Right cardiac atrium (tissue), 5 donors: ENCODE measurements at regions not wholly inside any gene's neighbourhood (a gene's known extent, or its start where the extent isn't known, plus 50 kb on each side); places are given as distances from the start of the nearest gene placed in this dataset.
"Not testable (repeated sequence)": the region's sequence is repeated elsewhere in the genome, so short reads cannot be mapped to it uniquely, and the experiment has no call there.

Experiments
- ATAC-seq, 2 donors: fragments of 200-7000 bp; cut with Tn5 transposase; one replicate each; pipeline versions ENCODE4 v1.8.0 to v1.9.1; 2020; ENCODE audit warnings: moderate library complexity in 2 of 2, mild to moderate bottlenecking in 1 of 2
- DNase-seq, 3 donors: peaks; one replicate each; pipeline ENCODE4 v3.0.0-alpha.2; 2020
- H3K27ac ChIP-seq: one replicate; pipeline ENCODE4 v1.5.1; 2013; ENCODE audit warnings: mild to moderate bottlenecking, low read length, control low read depth, moderate library complexity
- H3K27me3 ChIP-seq: one replicate; pipeline ENCODE4 v1.6.1; 2013; ENCODE audit not compliant: control insufficient read depth, insufficient read depth
- H3K4me1 ChIP-seq: one replicate; pipeline ENCODE4 v1.6.1; 2013; ENCODE audit warnings: low read length; ENCODE audit not compliant: control insufficient read depth, insufficient read depth
- H3K4me3 ChIP-seq: one replicate; pipeline ENCODE4 v1.5.1; 2013; ENCODE audit warnings: low read length, control low read depth
- H3K9me3 ChIP-seq: one replicate; pipeline ENCODE4 v1.6.1; 2013; ENCODE audit warnings: low read length; ENCODE audit not compliant: control insufficient read depth
- WGBS: extraction: QIAGEN DNeasy Blood & Tissue Kit; methylation state at CpG from one replicate; pipeline ENCODE4 v1.1.7; 2013; 5-methylcytosine and 5-hydroxymethylcytosine counted together
- intact Hi-C, 4 donors: fragments of 100-400 bp; cut with DNase I; formaldehyde crosslinking; loops; one replicate each; pipeline versions ENCODE4 v1.11.0 to v1.14.0; 2022 to 2023
- donor health status: healthy with polysubstance abuse.
- donor health status: DM: no; HTN: yes; CAD: no.
- donor health status: DM: no; HTN: no; CAD: no.
- donor health status: DM: no; HTN: yes; CAD: no; lungs with severe emphysema.
- donor health status: DM: yes; HTN: yes; CAD: no.

GRCh38 chr9:107824556-107824955, 335.0 kb upstream of the KLF4 start:
- no peak for ATAC-seq
- no peak overlapping the region for H3K4me3 ChIP-seq
- 91% methylated on average over 2 of the region's 2 CpGs for WGBS
- no peaks in the 10 kb centered on the region for H3K9me3 ChIP-seq
- intact Hi-C loops = no loop called here
- no peak for DNase-seq
- H3K27me3 ChIP-seq = no peaks in the 10 kb centered on the region
- no peaks in the 10 kb centered on the region for H3K4me1 ChIP-seq
- H3K27ac ChIP-seq = no peak overlapping the region

- Histone ChIP-seq H3K27me3 (no peaks in the 10 kb centered on the region), H3K27ac (no peak overlapping the region), H3K4me3 (no peak overlapping the region), H3K9me3 (no peaks in the 10 kb centered on the region), H3K4me1 (no peaks in the 10 kb centered on the region)
- DNase-seq = peak in 1 of 3 donors; percentile 51
- WGBS = 60% methylated on average over 14 of the region's 14 CpGs
- peak; percentile 39 to 40 for ATAC-seq
- intact Hi-C loops = loop anchor here in 1 of 4 donors (10.0 kb wide), 1 partner anchor 225 kb away; no protein-coding TSS in a partner anchor
Observed at GRCh38 chr9:107819772-107820565, 330.4 kb upstream of the KLF4 start.

GRCh38 chr9:107818503-107818829, 328.9 kb upstream of the KLF4 start:
- intact Hi-C loops = loop anchor here in 1 of 4 donors (10.0 kb wide), 1 partner anchor 226 kb away; no protein-coding TSS in a partner anchor
- H3K9me3 ChIP-seq = not testable (repeated sequence)

DNA sequence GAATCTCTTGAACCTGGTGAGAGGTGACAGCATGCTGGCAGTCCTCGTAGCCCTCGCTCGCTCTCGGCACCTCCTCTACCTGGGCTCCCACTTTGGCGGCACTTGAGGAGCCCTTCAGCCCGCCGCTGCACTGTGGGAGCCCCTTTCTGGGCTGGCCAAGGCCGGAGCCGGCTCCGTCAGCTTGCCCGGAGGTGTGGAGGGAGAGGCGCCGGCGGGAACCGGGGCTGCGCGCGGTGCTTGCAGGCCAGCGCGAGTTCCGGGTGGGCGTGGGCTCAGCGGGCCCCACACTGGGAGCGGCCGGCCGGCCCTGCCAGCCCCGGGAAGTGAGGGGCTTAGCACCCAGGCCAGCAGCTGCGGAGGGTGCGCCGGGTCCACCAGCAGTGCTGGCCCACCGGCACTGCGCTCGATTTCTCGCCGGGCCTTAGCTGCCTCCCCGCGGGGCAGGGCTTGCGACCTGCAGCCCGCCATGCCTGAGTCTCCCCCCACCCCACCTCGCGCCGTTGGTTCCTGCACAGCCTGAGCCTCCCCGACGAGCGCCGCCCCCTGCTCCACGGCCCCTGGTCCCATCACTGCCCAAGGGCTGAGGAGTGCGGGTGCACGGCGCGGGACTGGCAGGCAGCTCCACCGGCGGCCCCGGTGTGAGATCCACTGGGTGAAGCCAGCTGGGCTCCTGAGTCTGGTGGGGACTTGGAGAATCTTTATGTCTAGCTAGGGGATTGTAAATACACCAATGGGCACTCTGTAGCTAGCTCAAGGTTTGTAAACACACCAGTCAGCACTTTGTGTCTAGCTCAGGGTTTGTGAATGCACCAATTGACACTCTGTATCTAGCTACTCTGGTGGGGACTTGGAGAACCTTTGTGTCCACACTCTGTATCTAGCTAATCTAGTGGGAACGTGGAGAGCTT, 328.3 kb upstream of the KLF4 start:
- peak in 1 of 3 donors; percentile 50 for DNase-seq
- WGBS = 93% methylated on average over 55 of the region's 55 CpGs

More at GRCh38 chr9:107818503-107818829, 328.9 kb upstream of the KLF4 start:
- not testable (repeated sequence) for H3K27me3 ChIP-seq, H3K4me1 ChIP-seq, ATAC-seq, H3K27ac ChIP-seq, DNase-seq, H3K4me3 ChIP-seq
- WGBS = 86% methylated on average over 6 of the region's 6 CpGs

DNA sequence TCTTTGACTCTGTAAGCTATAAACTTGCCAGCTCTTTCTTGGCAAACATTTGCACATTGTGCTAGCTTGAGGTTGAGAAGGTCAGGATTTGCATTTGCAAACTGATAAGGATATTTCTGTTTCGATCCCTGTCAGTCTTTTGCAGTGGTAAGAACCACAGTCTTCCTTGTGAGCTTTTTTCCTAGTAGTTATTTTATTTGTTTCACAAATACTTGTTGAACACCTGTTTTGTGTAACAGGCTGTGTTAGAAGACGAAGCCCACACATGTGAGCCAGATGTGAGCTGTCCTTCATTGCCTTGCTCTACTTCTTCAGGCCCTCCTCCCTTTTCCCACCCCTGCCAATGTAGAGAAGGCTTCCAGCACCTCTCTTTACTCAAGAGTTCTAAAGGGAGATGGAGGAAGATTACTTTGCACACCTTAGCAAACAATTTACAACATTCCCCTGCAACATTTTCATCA, 327.0 kb upstream of the KLF4 start:
- Histone ChIP-seq H3K4me3 (no peak overlapping the region), H3K27me3 (no peaks in the 10 kb centered on the region), H3K27ac (no peak overlapping the region), H3K4me1 (no peaks in the 10 kb centered on the region), H3K9me3 (no peaks in the 10 kb centered on the region)
- DNase-seq (no peak), ATAC-seq (peak in 1 of 2 donors; percentile 75)
- WGBS = 54% methylated on average over 2 of the region's 2 CpGs
- intact Hi-C loops = loop anchor here in 1 of 4 donors (10.0 kb wide), 1 partner anchor 228 kb away; no protein-coding TSS in a partner anchor

More for the DNA sequence above, 328.3 kb upstream of the KLF4 start:
- not testable (repeated sequence) for H3K4me3 ChIP-seq, ATAC-seq, H3K9me3 ChIP-seq, H3K4me1 ChIP-seq, H3K27ac ChIP-seq, H3K27me3 ChIP-seq
- intact Hi-C loops = loop anchor here in 1 of 4 donors (10.0 kb wide), 1 partner anchor 227 kb away; no protein-coding TSS in a partner anchor

- no peaks in the 10 kb centered on the region for H3K4me1 ChIP-seq
- intact Hi-C loops = loop anchor here in 1 of 4 donors (10.0 kb wide), 1 partner anchor 229 kb away; no protein-coding TSS in a partner anchor
- DNase-seq (no peak), ATAC-seq (no peak)
- no peaks in the 10 kb centered on the region for H3K9me3 ChIP-seq
- no peak overlapping the region for H3K4me3 ChIP-seq
- H3K27me3 ChIP-seq = no peaks in the 10 kb centered on the region
- WGBS = 78% methylated on average over 6 of the region's 6 CpGs
- H3K27ac ChIP-seq = no peak overlapping the region
Observed at GRCh38 chr9:107815782-107816560, 326.4 kb upstream of the KLF4 start.

DNA sequence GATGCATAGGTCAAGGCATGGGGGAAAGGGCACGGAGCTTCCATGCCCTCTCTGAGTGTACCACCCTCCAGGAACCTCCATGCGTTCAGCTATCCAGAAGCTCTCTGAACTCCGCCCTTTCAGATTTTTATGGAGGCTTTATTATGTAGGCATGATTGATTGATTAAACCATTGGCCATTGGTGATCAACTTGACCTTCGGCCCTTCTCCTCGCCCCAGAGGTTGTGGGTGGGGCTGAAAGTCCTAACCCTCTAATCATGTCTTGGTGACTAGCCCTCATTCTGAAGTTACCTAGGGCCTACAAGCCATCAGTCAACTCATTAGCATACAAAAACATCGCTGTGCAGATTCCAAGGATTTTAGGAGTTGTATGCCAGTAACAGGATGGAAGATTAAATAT, 323.7 kb upstream of the KLF4 start:
- intact Hi-C loops = loop anchor here in 1 of 4 donors (10.0 kb wide), 1 partner anchor 232 kb away; no protein-coding TSS in a partner anchor
- Histone ChIP-seq H3K27ac (no peak overlapping the region), H3K4me1 (no peaks in the 10 kb centered on the region), H3K9me3 (no peaks in the 10 kb centered on the region), H3K27me3 (no peaks in the 10 kb centered on the region), H3K4me3 (no peak overlapping the region)
- DNase-seq (no peak), ATAC-seq (no peak)
- WGBS = 97% methylated on average over 6 of the region's 6 CpGs

GRCh38 chr9:107810461-107810961, 320.9 kb upstream of the KLF4 start:
- intact Hi-C loops = loop anchor here in 1 of 4 donors (10.0 kb wide), 1 partner anchor 234 kb away; no protein-coding TSS in a partner anchor
- DNase-seq = no peak
- no peak overlapping the region for H3K4me3 ChIP-seq
- ATAC-seq = no peak
- H3K27ac ChIP-seq = no peak overlapping the region
- H3K27me3 ChIP-seq = no peaks in the 10 kb centered on the region
- 89% methylated on average over 6 of the region's 6 CpGs for WGBS
- no peaks in the 10 kb centered on the region for H3K4me1 ChIP-seq
- H3K9me3 ChIP-seq = no peaks in the 10 kb centered on the region

DNA sequence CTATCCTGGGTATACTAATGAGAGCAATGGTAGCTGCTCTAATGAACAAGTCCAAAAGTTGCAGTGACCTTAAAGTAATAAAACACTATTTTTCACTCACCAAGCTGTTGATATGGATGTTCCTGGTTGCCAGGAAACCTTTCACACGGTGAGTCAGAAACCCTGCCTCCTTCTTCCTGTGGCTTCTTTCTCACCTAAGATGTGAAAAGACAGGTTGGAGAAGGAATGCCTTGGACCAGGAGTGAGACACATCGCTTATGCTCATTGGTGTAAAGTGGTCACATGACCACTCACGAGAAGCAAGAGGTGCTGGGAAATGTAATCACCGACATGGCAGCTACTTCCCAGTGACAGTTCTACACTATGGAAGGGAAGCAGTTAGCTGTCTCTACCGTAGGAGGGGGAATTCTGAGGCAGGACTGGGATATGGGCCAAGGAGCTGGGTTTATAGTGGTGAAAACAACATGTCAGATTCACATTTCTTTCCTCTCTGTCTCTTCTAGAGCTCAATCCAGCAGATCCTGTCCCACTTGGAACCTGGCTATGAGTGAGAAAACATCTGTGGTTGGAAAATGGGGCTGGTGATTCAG, 320.4 kb upstream of the KLF4 start:
- DNase-seq (no peak), ATAC-seq (no peak)
- Histone ChIP-seq H3K4me3 (no peak overlapping the region), H3K27ac (no peak overlapping the region), H3K9me3 (no peaks in the 10 kb centered on the region), H3K4me1 (no peaks in the 10 kb centered on the region), H3K27me3 (no peaks in the 10 kb centered on the region)
- 53% methylated on average over 5 of the region's 5 CpGs for WGBS
- intact Hi-C loops = loop anchor here in 1 of 4 donors (10.0 kb wide), 1 partner anchor 235 kb away; no protein-coding TSS in a partner anchor

- 75% methylated on average over 4 of the region's 4 CpGs for WGBS
- intact Hi-C loops = no loop called here
- no peak overlapping the region for H3K27ac ChIP-seq
Observed at GRCh38 chr9:107807183-107807582, 317.6 kb upstream of the KLF4 start.

More at GRCh38 chr9:107807183-107807582, 317.6 kb upstream of the KLF4 start:
- no peak overlapping the region for H3K4me3 ChIP-seq
- H3K4me1 ChIP-seq = no peaks in the 10 kb centered on the region
- H3K9me3 ChIP-seq = no peaks in the 10 kb centered on the region
- no peak for DNase-seq
- no peak for ATAC-seq
- no peaks in the 10 kb centered on the region for H3K27me3 ChIP-seq
